PC-9 (cell line): ENCODE measurements at regions not wholly inside any gene's neighbourhood (a gene's known extent, or its start where the extent isn't known, plus 50 kb on each side); places are given as distances from the start of the nearest gene placed in this dataset.

Experiments
- BruUV-seq: library from RNA; stranded (reverse); fragments of 400-500 nt; replicated peaks from 2 replicates; lab custom pipeline; 2021; lab: Mats Ljungman, UMichigan
- CTCF ChIA-PET: fragments of 300-600 bp; sonication (Branson Sonifier 250); formaldehyde crosslinking; loops from one replicate; lab custom pipeline; 2022; ENCODE audit warnings: antibody characterized with exemption; lab: Charles Lee
- POLR2A ChIA-PET: fragments of 300-600 bp; sonication (Branson Sonifier 250); formaldehyde crosslinking; loops from one replicate; lab custom pipeline; 2022; ENCODE audit warnings: antibody characterized with exemption; ENCODE audit not compliant: unreplicated experiment; lab: Charles Lee
- DNase-seq, 2 experiments: peaks; one replicate each; pipeline versions ENCODE4 v3.0.0 to v3.0.0-alpha.2; 2015 to 2022; ENCODE audit warnings: mixed read lengths in 1 of 2
- H2AFZ ChIP-seq: fragments of 200-600 bp; sonication (generic); 2 replicates; pipeline ENCODE4 v1.8.1; 2017; ENCODE audit warnings: antibody characterized with exemption
- H3F3A ChIP-seq: fragments of 200-600 bp; sonication (generic); 2 replicates; pipeline ENCODE4 v1.8.1; 2017; ENCODE audit warnings: antibody characterized with exemption, mild to moderate bottlenecking, low read depth; ENCODE audit not compliant: insufficient read depth
- H3K27ac ChIP-seq: fragments of 200-600 bp; sonication (generic); 2 replicates; pipeline ENCODE4 v1.6.1; 2016; ENCODE audit warnings: mixed run types
- H3K27me3 ChIP-seq: fragments of 200-600 bp; sonication (generic); 2 replicates; pipeline ENCODE4 v1.6.1; 2016; ENCODE audit warnings: low read depth, mixed run types; ENCODE audit not compliant: insufficient read depth
- H3K36me3 ChIP-seq: fragments of 200-600 bp; sonication (generic); 2 replicates; pipeline ENCODE4 v1.6.1; 2016; ENCODE audit warnings: low read depth, mixed run types
- H3K4me1 ChIP-seq: fragments of 200-600 bp; sonication (generic); replicated peaks from 2 replicates; pipeline ENCODE4 v1.6.1; 2016; ENCODE audit warnings: mixed run types; ENCODE audit not compliant: insufficient read depth
- H3K4me2 ChIP-seq: fragments of 200-600 bp; sonication (generic); 2 replicates; pipeline ENCODE4 v1.6.1; 2017; ENCODE audit warnings: mixed run types
- H3K4me3 ChIP-seq: fragments of 200-600 bp; sonication (generic); 2 replicates; pipeline ENCODE4 v1.6.1; 2016; ENCODE audit warnings: mixed run types
- H3K79me2 ChIP-seq: fragments of 200-600 bp; sonication (generic); 2 replicates; pipeline ENCODE4 v1.6.1; 2017; ENCODE audit warnings: low read depth, mixed run types
- H3K9me2 ChIP-seq: fragments of 200-600 bp; sonication (generic); 2 replicates; pipeline ENCODE4 v1.8.1; 2017; ENCODE audit warnings: mild to moderate bottlenecking; ENCODE audit not compliant: insufficient read depth
- H3K9me3 ChIP-seq: fragments of 200-600 bp; sonication (generic); 2 replicates; pipeline ENCODE4 v1.8.1; 2016; ENCODE audit warnings: low read depth; ENCODE audit not compliant: insufficient read depth
- H4K20me1 ChIP-seq: fragments of 200-600 bp; sonication (generic); 2 replicates; pipeline ENCODE4 v1.8.1; 2017; ENCODE audit not compliant: insufficient read depth
- EZH2 ChIP-seq: fragments of 200-600 bp; sonication (generic); IDR thresholded peaks from 2 replicates; pipeline ENCODE4 v1.8.0; 2017; ENCODE audit warnings: antibody characterized with exemption, low read depth
- intact Hi-C: fragments of 100-400 bp; cut with micrococcal nuclease; formaldehyde crosslinking; loops from one replicate; pipeline ENCODE4 v1.10.0; 2022; ENCODE audit not compliant: unreplicated experiment
- TF ChIP-seq, protein P1 (sequence below): fragments of 200-600 bp; sonication (generic); conservative IDR thresholded peaks from 2 replicates; pipeline ENCODE4 v1.6.1; 2017; ENCODE audit warnings: mixed run types, antibody characterized with exemption, mild to moderate bottlenecking, moderate library complexity

DNA sequence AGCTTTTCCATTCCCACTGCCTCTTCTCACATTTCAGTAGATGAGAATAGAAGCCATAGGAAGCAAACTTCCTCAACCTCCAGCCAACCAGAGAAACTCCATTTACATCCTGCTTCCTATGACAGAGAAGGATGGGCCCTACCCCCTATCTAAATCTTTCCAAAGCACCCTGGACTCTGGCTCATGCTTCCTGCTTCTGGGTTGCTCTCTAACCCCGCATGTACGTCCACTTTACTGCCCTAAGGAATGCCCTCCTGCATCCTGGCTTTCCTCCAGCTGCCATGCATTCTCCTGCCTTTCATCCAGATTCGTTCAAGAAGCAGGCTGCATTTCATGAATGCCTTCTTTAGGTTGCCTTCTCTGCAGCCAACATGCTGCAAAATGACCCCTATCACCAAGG is 91.9 kb downstream of the FAM217A start:
- H3K27ac ChIP-seq = no peak overlapping the region
- POLR2A ChIA-PET = no interaction called here
- CTCF ChIA-PET = no interaction called here

DNA sequence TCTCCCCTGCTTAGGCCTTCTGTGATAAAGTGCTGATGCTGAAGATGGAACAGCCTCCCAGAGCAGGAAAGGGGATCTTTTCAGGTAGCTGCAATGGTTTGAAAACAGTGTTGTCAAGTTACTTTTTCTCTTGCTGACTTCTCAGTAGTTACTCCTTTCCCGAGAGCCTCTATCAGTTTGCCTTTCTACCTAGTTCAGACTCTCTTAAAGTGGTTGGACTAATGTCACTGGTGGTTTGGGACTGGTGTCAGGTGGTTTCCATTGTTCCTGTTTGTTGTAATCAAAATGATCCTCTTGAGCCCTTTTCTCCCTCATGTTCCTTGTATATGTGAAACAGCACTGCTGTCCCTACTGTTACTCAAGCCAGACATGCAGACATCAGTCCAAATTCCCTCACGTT is 91.4 kb downstream of the FAM217A start:
- CTCF ChIA-PET = no interaction called here
- H3K27ac ChIP-seq = no peak overlapping the region
- H3K4me3 ChIP-seq = no peak overlapping the region
- no peaks in the 10 kb centered on the region for H3K9me3 ChIP-seq
- no peaks in the 10 kb centered on the region for H4K20me1 ChIP-seq
- no peaks in the 10 kb centered on the region for H3K27me3 ChIP-seq
- no peak overlapping the region for H2AFZ ChIP-seq
- H3K4me2 ChIP-seq = no peak overlapping the region
- no peaks in the 10 kb centered on the region for H3K79me2 ChIP-seq
- no peaks in the 10 kb centered on the region for H3K36me3 ChIP-seq
- no peak for DNase-seq
- no TSS peak for BruUV-seq
- H3F3A ChIP-seq = no peaks in the 10 kb centered on the region
- intact Hi-C loops = no loop called here
- POLR2A ChIA-PET = no interaction called here
- H3K4me1 ChIP-seq = peaks cover 14% of the 10 kb centered on the region
- H3K9me2 ChIP-seq = no peaks in the 10 kb centered on the region
- TF ChIP-seq, protein P1, sequence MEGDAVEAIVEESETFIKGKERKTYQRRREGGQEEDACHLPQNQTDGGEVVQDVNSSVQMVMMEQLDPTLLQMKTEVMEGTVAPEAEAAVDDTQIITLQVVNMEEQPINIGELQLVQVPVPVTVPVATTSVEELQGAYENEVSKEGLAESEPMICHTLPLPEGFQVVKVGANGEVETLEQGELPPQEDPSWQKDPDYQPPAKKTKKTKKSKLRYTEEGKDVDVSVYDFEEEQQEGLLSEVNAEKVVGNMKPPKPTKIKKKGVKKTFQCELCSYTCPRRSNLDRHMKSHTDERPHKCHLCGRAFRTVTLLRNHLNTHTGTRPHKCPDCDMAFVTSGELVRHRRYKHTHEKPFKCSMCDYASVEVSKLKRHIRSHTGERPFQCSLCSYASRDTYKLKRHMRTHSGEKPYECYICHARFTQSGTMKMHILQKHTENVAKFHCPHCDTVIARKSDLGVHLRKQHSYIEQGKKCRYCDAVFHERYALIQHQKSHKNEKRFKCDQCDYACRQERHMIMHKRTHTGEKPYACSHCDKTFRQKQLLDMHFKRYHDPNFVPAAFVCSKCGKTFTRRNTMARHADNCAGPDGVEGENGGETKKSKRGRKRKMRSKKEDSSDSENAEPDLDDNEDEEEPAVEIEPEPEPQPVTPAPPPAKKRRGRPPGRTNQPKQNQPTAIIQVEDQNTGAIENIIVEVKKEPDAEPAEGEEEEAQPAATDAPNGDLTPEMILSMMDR = no peak

More for the DNA sequence above, 91.9 kb downstream of the FAM217A start:
- Histone ChIP-seq H3K79me2 (no peaks in the 10 kb centered on the region), H3K36me3 (no peaks in the 10 kb centered on the region), H3K9me2 (no peaks in the 10 kb centered on the region), H4K20me1 (no peaks in the 10 kb centered on the region), H3K4me1 (peaks cover 14% of the 10 kb centered on the region), H3F3A (no peaks in the 10 kb centered on the region), H3K9me3 (no peaks in the 10 kb centered on the region), H3K27me3 (no peaks in the 10 kb centered on the region), H2AFZ (no peak overlapping the region), H3K4me3 (no peak overlapping the region), H3K4me2 (no peak overlapping the region)
- no peak for TF ChIP-seq EZH2
- TF ChIP-seq, protein P1 = no peak
- no TSS peak for BruUV-seq
- DNase-seq = peak in 1 of 2 experiments; percentile 12
- intact Hi-C loops = no loop called here

DNA sequence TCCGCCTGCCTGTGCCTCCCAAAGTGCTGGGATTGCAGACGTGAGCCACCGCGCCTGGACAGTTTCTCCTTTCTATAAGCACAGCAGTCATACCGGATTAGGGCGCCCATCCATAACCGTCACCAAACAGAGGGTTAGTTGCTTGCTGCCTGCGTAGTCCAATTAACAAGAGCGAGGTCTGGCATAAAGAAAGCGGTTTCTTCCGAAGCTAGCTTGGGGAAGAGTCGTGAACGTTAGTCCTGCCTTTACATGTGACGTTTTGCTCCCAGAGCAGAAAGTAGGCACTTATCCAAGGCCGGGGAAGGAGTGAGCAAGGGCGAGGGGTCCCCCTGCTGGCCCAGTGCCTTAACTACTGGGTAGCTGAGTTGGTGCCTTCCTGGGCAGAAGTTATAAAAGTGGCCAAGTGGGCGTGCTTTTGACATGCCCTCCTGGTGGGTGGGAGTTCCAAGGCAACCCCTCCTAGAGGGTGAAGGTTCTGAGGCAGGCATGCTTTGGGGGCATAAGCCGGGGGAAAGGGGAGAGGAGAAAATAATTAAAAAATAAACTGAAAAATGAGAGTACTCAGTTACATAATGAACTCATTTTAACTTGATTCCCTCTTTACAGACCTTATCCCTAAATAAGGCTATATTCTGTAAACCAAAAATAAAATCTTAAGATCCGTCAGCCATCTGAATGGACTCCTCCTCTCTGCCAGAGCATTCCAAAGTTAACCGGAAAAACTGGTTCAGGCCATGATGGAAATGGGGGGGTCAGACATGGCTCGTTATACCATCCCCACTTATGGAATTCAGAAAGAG is 88.0 kb downstream of the FAM217A start:
- peak; percentile 53 to 80 for DNase-seq
- ChIA-PET POLR2A (no interaction called here), CTCF (interaction anchor here (0.6 to 2.3 kb wide), 3 partner anchors 142 to 270 kb away, joined by 4 to 26 read pairs (median 4); partner anchors contain the start of gene FAM50B)
- peak overlapping the region; percentile 39; the same call in 1 of the 2 replicates for H3K4me3 ChIP-seq
- H3K9me3 ChIP-seq = no peaks in the 10 kb centered on the region
- H3K9me2 ChIP-seq = no peaks in the 10 kb centered on the region
- no peaks in the 10 kb centered on the region for H3K79me2 ChIP-seq
- H3K27ac ChIP-seq = peak overlapping the region; percentile 47; the same call in 1 of the 2 replicates
- H3K27me3 ChIP-seq = no peaks in the 10 kb centered on the region
- no peaks in the 10 kb centered on the region for H4K20me1 ChIP-seq
- peaks cover 14% of the 10 kb centered on the region for H3K4me1 ChIP-seq
- H2AFZ ChIP-seq = no peak overlapping the region; the same call in 1 of the 2 replicates
- peak overlapping the region; percentile 74 for H3K4me2 ChIP-seq
- no TSS peak for BruUV-seq
- intact Hi-C loops = loop anchor here (1.0 to 5.0 kb wide), 4 partner anchors 142 to 714 kb away; partner anchors contain the start of gene FAM50B
- TF ChIP-seq, protein P1 = peak; percentile 90
- no peak for TF ChIP-seq EZH2
- H3K36me3 ChIP-seq = no peaks in the 10 kb centered on the region
- no peaks in the 10 kb centered on the region for H3F3A ChIP-seq
